ENCODE measurements at regions not wholly inside any gene's neighbourhood (a gene's known extent, or its start where the extent isn't known, plus 50 kb on each side); places are given as distances from the start of the nearest gene placed in this dataset.

- TF ChIP-seq CTCF (IDR thresholded peaks at IDR 0.05; ENCODE audit: low read depth, low read length, missing input control), result no peak
- TF ChIP-seq, protein P1, sequence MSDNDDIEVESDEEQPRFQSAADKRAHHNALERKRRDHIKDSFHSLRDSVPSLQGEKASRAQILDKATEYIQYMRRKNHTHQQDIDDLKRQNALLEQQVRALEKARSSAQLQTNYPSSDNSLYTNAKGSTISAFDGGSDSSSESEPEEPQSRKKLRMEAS (IDR thresholded peaks at IDR 0.05), result no peak
- TF ChIP-seq, protein P2, sequence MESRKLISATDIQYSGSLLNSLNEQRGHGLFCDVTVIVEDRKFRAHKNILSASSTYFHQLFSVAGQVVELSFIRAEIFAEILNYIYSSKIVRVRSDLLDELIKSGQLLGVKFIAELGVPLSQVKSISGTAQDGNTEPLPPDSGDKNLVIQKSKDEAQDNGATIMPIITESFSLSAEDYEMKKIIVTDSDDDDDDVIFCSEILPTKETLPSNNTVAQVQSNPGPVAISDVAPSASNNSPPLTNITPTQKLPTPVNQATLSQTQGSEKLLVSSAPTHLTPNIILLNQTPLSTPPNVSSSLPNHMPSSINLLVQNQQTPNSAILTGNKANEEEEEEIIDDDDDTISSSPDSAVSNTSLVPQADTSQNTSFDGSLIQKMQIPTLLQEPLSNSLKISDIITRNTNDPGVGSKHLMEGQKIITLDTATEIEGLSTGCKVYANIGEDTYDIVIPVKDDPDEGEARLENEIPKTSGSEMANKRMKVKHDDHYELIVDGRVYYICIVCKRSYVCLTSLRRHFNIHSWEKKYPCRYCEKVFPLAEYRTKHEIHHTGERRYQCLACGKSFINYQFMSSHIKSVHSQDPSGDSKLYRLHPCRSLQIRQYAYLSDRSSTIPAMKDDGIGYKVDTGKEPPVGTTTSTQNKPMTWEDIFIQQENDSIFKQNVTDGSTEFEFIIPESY (IDR thresholded peaks at IDR 0.05), result no peak
- no peak for TF ChIP-seq TAF1 (conservative IDR thresholded peaks at IDR 0.05)
- TF ChIP-seq, protein P3, sequence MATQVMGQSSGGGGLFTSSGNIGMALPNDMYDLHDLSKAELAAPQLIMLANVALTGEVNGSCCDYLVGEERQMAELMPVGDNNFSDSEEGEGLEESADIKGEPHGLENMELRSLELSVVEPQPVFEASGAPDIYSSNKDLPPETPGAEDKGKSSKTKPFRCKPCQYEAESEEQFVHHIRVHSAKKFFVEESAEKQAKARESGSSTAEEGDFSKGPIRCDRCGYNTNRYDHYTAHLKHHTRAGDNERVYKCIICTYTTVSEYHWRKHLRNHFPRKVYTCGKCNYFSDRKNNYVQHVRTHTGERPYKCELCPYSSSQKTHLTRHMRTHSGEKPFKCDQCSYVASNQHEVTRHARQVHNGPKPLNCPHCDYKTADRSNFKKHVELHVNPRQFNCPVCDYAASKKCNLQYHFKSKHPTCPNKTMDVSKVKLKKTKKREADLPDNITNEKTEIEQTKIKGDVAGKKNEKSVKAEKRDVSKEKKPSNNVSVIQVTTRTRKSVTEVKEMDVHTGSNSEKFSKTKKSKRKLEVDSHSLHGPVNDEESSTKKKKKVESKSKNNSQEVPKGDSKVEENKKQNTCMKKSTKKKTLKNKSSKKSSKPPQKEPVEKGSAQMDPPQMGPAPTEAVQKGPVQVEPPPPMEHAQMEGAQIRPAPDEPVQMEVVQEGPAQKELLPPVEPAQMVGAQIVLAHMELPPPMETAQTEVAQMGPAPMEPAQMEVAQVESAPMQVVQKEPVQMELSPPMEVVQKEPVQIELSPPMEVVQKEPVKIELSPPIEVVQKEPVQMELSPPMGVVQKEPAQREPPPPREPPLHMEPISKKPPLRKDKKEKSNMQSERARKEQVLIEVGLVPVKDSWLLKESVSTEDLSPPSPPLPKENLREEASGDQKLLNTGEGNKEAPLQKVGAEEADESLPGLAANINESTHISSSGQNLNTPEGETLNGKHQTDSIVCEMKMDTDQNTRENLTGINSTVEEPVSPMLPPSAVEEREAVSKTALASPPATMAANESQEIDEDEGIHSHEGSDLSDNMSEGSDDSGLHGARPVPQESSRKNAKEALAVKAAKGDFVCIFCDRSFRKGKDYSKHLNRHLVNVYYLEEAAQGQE (IDR thresholded peaks at IDR 0.05), result no peak
- TF ChIP-seq RAD21 (IDR thresholded peaks at IDR 0.05), result no peak
- TF ChIP-seq GABPA (IDR thresholded peaks at IDR 0.05 in 1 of 2, conservative IDR thresholded peaks at IDR 0.05 in 1 of 2), result no peak
- no peak for TF ChIP-seq YY1 (IDR thresholded peaks at IDR 0.05)
- TF ChIP-seq SP1 (IDR thresholded peaks at IDR 0.05), result no peak
- no peak for TF ChIP-seq HNF4G (IDR thresholded peaks at IDR 0.05)
- no peak for TF ChIP-seq EGR1 (IDR thresholded peaks at IDR 0.05; ENCODE audit: low read depth in 2 of 2)
- no peak for TF ChIP-seq FOXA1 (IDR thresholded peaks at IDR 0.05)
Measured at GRCh38 chr3:27560484-27561056, 76.4 kb upstream of the SLC4A7 start.

Measured in liver (tissue), 3 donors.